GM23338 (cell line): ENCODE measurements at regions not wholly inside any gene's neighbourhood (a gene's known extent, or its start where the extent isn't known, plus 50 kb on each side); places are given as distances from the start of the nearest gene placed in this dataset.

Experiments
- ATAC-seq: fragments of 200-7000 bp; cut with Tn5 transposase; 3 replicates; pipeline ENCODE4 v1.9.1; 2020
- DNase-seq: peaks from one replicate; pipeline ENCODE4 v3.0.0-alpha.2; 2015; ENCODE audit warnings: low spot score
- H2AFZ ChIP-seq: fragments of 200-600 bp; sonication (generic); 2 replicates; pipeline ENCODE4 v1.8.0; 2016; ENCODE audit warnings: antibody characterized with exemption, mild to moderate bottlenecking, moderate library complexity
- H3F3A ChIP-seq: fragments of 200-600 bp; sonication (generic); replicated peaks from 2 replicates; pipeline ENCODE4 v1.8.0; 2017; ENCODE audit warnings: antibody characterized with exemption, mixed run types, low read depth
- H3K27ac ChIP-seq: fragments of 200-600 bp; sonication (generic); 2 replicates; pipeline ENCODE4 v1.6.1; 2016; ENCODE audit warnings: low read depth
- H3K27me3 ChIP-seq: fragments of 200-600 bp; sonication (generic); 2 replicates; pipeline ENCODE4 v1.8.0; 2016; ENCODE audit warnings: mild to moderate bottlenecking, mixed run types, moderate library complexity; ENCODE audit not compliant: insufficient read depth
- H3K36me3 ChIP-seq: fragments of 200-600 bp; sonication (generic); 2 replicates; pipeline ENCODE4 v1.8.0; 2016; ENCODE audit warnings: mild to moderate bottlenecking; ENCODE audit not compliant: insufficient read depth
- H3K4me1 ChIP-seq: fragments of 200-600 bp; sonication (generic); 2 replicates; pipeline ENCODE4 v1.8.0; 2016; ENCODE audit warnings: mild to moderate bottlenecking, moderate library complexity; ENCODE audit not compliant: insufficient read depth
- H3K4me2 ChIP-seq: fragments of 200-600 bp; sonication (generic); 2 replicates; pipeline ENCODE4 v1.7.1; 2017; ENCODE audit warnings: mixed run types
- H3K4me3 ChIP-seq: fragments of 200-600 bp; sonication (generic); 2 replicates; pipeline ENCODE4 v1.6.1; 2016; ENCODE audit warnings: mixed run types
- H3K79me2 ChIP-seq: fragments of 200-600 bp; sonication (generic); replicated peaks from 2 replicates; pipeline ENCODE4 v1.8.0; 2017; ENCODE audit warnings: mild to moderate bottlenecking; ENCODE audit not compliant: insufficient read depth
- H3K9me2 ChIP-seq: fragments of 200-600 bp; sonication (generic); 2 replicates; pipeline ENCODE4 v1.8.0; 2017; ENCODE audit not compliant: insufficient read depth
- H4K20me1 ChIP-seq: fragments of 200-600 bp; sonication (generic); replicated peaks from 2 replicates; pipeline ENCODE4 v1.8.0; 2017; ENCODE audit warnings: mild to moderate bottlenecking; ENCODE audit not compliant: insufficient read depth
- H3K27ac Mint-ChIP-seq: 2 replicates; pipeline ENCODE4 v1.8.0; 2020; ENCODE audit warnings: inconsistent platforms, mild to moderate bottlenecking, moderate library complexity, mixed read lengths
- H3K27me3 Mint-ChIP-seq: 3 replicates; pipeline ENCODE4 v1.8.0; 2022; ENCODE audit warnings: low read depth, mild to moderate bottlenecking, moderate library complexity, mixed read lengths, inconsistent platforms; ENCODE audit not compliant: insufficient read depth, poor library complexity
- H3K36me3 Mint-ChIP-seq: 3 replicates; pipeline ENCODE4 v1.8.0; 2021; ENCODE audit warnings: low read depth, mild to moderate bottlenecking, inconsistent platforms, moderate library complexity, mixed read lengths
- H3K4me1 Mint-ChIP-seq: 3 replicates; pipeline ENCODE4 v1.8.0; 2020; ENCODE audit warnings: mild to moderate bottlenecking, inconsistent platforms, mixed read lengths
- H3K4me3 Mint-ChIP-seq: 3 replicates; pipeline ENCODE4 v1.8.0; 2021; ENCODE audit warnings: moderate library complexity, mild to moderate bottlenecking, inconsistent platforms, mixed read lengths
- H3K9me3 Mint-ChIP-seq: 3 replicates; pipeline ENCODE4 v1.8.0; 2020; ENCODE audit warnings: moderate library complexity, mild to moderate bottlenecking, inconsistent platforms, mixed read lengths
- CREB1 ChIP-seq: fragments of 250-450 bp; sonication (Bioruptor Pico); IDR thresholded peaks from 2 replicates; pipeline ENCODE4 v1.5.0; 2020; ENCODE audit warnings: low read depth, mild to moderate bottlenecking, moderate library complexity
- ETS1 ChIP-seq: IDR thresholded peaks from 2 replicates; pipeline ENCODE4 v1.6.1; 2016; ENCODE audit warnings: antibody characterized with exemption
- EZH2 ChIP-seq: fragments of 200-600 bp; sonication (generic); IDR thresholded peaks from one replicate; pipeline ENCODE4 v1.8.0; 2017; ENCODE audit warnings: antibody characterized with exemption, mild to moderate bottlenecking, low read depth; ENCODE audit not compliant: unreplicated experiment
- EZH2phosphoT487 ChIP-seq: fragments of 200-600 bp; sonication (generic); IDR thresholded peaks from one replicate; pipeline ENCODE4 v1.8.1; 2018; ENCODE audit warnings: antibody characterized with exemption; ENCODE audit not compliant: unreplicated experiment
- JUNB ChIP-seq: IDR thresholded peaks from one replicate; pipeline ENCODE4 v1.6.1; 2016; ENCODE audit warnings: antibody characterized with exemption; ENCODE audit not compliant: unreplicated experiment
- NANOG ChIP-seq: IDR thresholded peaks from 2 replicates; pipeline ENCODE4 v1.6.1; 2016; ENCODE audit warnings: antibody characterized with exemption, borderline replicate concordance
- REST ChIP-seq: IDR thresholded peaks from one replicate; pipeline ENCODE4 v1.6.1; 2018; ENCODE audit warnings: antibody characterized with exemption; ENCODE audit not compliant: unreplicated experiment
- STAT1 ChIP-seq: IDR thresholded peaks from one replicate; pipeline ENCODE4 v1.6.1; 2016; ENCODE audit warnings: antibody characterized with exemption; ENCODE audit not compliant: unreplicated experiment
- ZNF114 ChIP-seq: fragments of 250-450 bp; sonication (Bioruptor Pico); IDR thresholded peaks from 2 replicates; pipeline ENCODE4 v1.5.0; 2020; ENCODE audit warnings: mild to moderate bottlenecking, moderate library complexity
- ZNF331 ChIP-seq: fragments of 250-450 bp; sonication (Bioruptor Pico); IDR thresholded peaks from 2 replicates; pipeline ENCODE4 v1.5.0; 2020; ENCODE audit warnings: low read depth, mild to moderate bottlenecking, moderate library complexity
- ZNF462 ChIP-seq: fragments of 250-450 bp; sonication (Bioruptor Pico); IDR thresholded peaks from 2 replicates; pipeline ENCODE4 v1.5.0; 2020; ENCODE audit warnings: mild to moderate bottlenecking, moderate library complexity

GRCh38 chr1:96579636-96580035 lies 141.9 kb upstream of the PTBP2 start:
- no peaks in the 10 kb centered on the region for H3K79me2 ChIP-seq
- 0 out of 3 replicates have a peak, but pooled peaks cover 2% of the 10 kb centered on the region for H3K36me3 Mint-ChIP-seq
- H3F3A ChIP-seq, result no peaks in the 10 kb centered on the region
- no peak overlapping the region for H3K4me3 ChIP-seq
- H2AFZ ChIP-seq, result no peak overlapping the region
- no peaks in the 10 kb centered on the region for H3K9me2 ChIP-seq
- DNase-seq, result no peak
- H3K27me3 ChIP-seq, result no peaks in the 10 kb centered on the region
- H3K27me3 Mint-ChIP-seq, result no peaks in the 10 kb centered on the region
- no peaks in the 10 kb centered on the region for H4K20me1 ChIP-seq
- no peak for ATAC-seq
- no peaks in the 10 kb centered on the region for H3K36me3 ChIP-seq
- no peak overlapping the region for H3K27ac ChIP-seq
- H3K4me1 Mint-ChIP-seq, result peaks cover 35% of the 10 kb centered on the region
- peaks cover 33% of the 10 kb centered on the region for H3K4me1 ChIP-seq
- peaks cover 4% of the 10 kb centered on the region for H3K9me3 Mint-ChIP-seq
- H3K4me2 ChIP-seq, result no peak overlapping the region
- no peak overlapping the region for H3K27ac Mint-ChIP-seq
- TF ChIP-seq REST, result no peak
- no peak for TF ChIP-seq STAT1
- TF ChIP-seq JUNB, result no peak
- TF ChIP-seq EZH2phosphoT487, result no peak
- no peak for TF ChIP-seq EZH2
- TF ChIP-seq ETS1, result no peak
- TF ChIP-seq ZNF331 (CRISPR knock-in tag), result no peak
- TF ChIP-seq ZNF114 (CRISPR knock-in tag), result no peak
- no peak for TF ChIP-seq CREB1 (CRISPR knock-in tag)
- no peak for TF ChIP-seq NANOG
- no peak overlapping the region for H3K4me3 Mint-ChIP-seq

- DNase-seq (peak; percentile 83), ATAC-seq (peak; percentile 98)
- Histone ChIP-seq H3K36me3 (no peaks in the 10 kb centered on the region), H4K20me1 (no peaks in the 10 kb centered on the region), H2AFZ (no peak overlapping the region), H3K27me3 (no peaks in the 10 kb centered on the region), H3K4me3 (peak overlapping the region; percentile 27; the same call in 1 of the 2 replicates), H3K79me2 (no peaks in the 10 kb centered on the region), H3K4me2 (peak overlapping the region; percentile 64), H3F3A (no peaks in the 10 kb centered on the region), H3K4me1 (peaks cover 33% of the 10 kb centered on the region), H3K27ac (no peak overlapping the region), H3K9me2 (no peaks in the 10 kb centered on the region)
- peak overlapping the region; percentile 54 for H3K4me3 Mint-ChIP-seq
- no peaks in the 10 kb centered on the region for H3K9me3 Mint-ChIP-seq
- no peaks in the 10 kb centered on the region for H3K27me3 Mint-ChIP-seq
- no peaks in the 10 kb centered on the region for H3K36me3 Mint-ChIP-seq
- peaks cover 35% of the 10 kb centered on the region for H3K4me1 Mint-ChIP-seq
- 0 out of 2 replicates have a peak overlapping the region, but pooled peaks have one; percentile 25 for H3K27ac Mint-ChIP-seq
- TF ChIP-seq ZNF462 (CRISPR knock-in tag), result peak; percentile 96; the same call in 1 of the 2 replicates
These were observed 140.7 kb upstream of the PTBP2 start for GRCh38 chr1:96580920-96581319.
